LNCAP (cell line): ENCODE measurements at regions not wholly inside any gene's neighbourhood (a gene's known extent, or its start where the extent isn't known, plus 50 kb on each side); places are given as distances from the start of the nearest gene placed in this dataset.

Experiments used
- TF ChIP-seq, protein P1 (sequence below): fragments of 450-650 bp; IDR thresholded peaks from 2 replicates; pipeline ENCODE4 v1.5.1; 2017; ENCODE audit warnings: mild to moderate bottlenecking

DNA sequence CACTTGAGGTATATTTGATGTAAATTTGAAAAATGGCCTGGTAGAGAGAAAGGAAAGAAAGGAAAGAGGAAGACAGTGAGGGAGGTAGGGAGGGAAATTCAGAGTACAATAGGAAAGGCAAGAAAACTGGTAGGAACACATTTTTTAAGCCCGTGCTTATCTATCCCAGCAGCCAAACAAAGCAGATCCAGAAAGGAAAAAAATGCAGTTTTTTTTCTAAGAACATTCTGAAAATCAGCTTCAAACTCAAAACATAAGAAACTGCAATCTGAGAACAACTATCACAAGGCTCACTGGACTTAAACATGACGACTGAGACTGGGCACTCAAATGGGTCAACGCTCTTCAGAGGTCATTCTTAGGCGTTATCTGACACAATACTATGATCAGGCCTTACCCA lies 408.3 kb upstream of the DDI1 start:
- TF ChIP-seq, protein P1, sequence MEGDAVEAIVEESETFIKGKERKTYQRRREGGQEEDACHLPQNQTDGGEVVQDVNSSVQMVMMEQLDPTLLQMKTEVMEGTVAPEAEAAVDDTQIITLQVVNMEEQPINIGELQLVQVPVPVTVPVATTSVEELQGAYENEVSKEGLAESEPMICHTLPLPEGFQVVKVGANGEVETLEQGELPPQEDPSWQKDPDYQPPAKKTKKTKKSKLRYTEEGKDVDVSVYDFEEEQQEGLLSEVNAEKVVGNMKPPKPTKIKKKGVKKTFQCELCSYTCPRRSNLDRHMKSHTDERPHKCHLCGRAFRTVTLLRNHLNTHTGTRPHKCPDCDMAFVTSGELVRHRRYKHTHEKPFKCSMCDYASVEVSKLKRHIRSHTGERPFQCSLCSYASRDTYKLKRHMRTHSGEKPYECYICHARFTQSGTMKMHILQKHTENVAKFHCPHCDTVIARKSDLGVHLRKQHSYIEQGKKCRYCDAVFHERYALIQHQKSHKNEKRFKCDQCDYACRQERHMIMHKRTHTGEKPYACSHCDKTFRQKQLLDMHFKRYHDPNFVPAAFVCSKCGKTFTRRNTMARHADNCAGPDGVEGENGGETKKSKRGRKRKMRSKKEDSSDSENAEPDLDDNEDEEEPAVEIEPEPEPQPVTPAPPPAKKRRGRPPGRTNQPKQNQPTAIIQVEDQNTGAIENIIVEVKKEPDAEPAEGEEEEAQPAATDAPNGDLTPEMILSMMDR, result no peak

DNA sequence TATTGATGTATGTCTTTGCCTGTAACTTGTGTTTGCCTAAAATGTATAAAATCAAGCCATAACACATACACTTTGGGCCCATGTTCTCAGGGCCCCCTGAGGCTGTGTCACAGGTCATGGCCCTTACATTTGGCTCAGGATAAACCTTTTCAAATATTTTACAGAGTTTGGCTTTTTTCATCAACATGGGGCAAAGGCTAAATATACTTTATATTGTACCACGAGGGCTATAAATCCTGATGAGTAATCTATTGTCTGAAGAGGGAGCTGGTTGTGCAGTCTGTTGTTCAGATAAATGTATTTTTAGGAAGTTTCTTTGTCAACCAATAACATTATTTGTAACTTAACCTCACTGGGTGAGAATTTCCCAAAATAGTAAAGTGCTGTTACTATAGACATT lies 404.6 kb upstream of the DDI1 start:
- TF ChIP-seq, protein P1, result no peak

GRCh38 chr11:103633068-103633788 lies 403.2 kb upstream of the DDI1 start:
- TF ChIP-seq, protein P1, result no peak

DNA sequence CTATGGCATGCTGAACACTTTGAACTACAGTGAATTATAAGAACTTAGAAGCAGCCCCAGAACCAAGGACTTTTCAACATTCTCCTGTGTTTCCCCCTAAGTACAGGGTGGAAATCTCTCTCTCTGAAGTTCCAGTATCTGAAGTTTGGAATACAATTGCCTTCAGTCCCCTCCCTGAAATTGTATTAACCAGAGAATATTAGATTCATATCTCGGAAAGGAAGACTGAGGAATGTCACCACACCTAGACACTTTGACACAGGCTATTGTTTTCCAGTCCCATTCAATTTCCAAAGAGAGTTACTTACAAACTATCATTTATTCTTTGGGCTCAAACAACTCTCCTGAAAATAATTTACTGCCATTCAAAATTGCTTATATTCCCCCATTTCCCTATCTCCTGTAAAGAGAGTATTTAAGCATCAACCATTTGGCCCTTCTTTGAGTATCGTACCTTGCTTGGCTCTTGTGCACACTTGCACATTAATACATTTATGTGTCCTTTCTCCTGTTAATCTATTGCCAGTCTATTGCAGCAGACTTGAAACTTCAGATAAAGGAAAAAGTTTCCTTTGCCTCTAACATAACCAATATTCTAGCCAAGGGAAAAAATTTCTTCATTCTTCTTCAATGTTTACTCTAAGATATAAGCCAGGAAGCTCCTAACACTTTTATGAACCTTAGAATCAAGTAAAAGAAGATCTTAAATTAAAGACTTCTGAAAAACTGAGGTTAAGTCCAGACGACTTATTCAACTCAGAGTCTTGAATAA lies 402.4 kb upstream of the DDI1 start:
- TF ChIP-seq, protein P1, result no peak

GRCh38 chr11:103636232-103636631 lies 400.2 kb upstream of the DDI1 start:
- TF ChIP-seq, protein P1, result no peak

DNA sequence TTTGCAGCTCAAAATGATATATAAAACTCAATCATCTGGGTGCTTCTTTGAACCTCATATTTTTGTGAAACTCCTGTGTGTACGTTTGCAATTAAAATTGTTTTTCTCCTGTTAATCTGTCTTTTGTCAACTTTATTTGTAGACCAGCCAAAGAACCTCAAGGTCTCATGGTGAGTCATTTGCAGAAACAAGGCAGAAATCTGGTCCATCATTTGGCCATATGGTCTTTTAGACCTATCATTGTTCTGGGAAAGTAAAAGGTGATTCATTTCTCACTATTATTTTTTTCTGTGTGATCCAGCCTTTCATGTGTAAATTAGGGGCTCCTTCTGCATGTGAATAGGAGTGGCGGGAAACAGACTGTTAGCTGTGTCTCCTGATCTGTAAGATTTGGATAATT lies 399.1 kb upstream of the DDI1 start:
- TF ChIP-seq, protein P1, result no peak

GRCh38 chr11:103637831-103638230 lies 398.6 kb upstream of the DDI1 start:
- TF ChIP-seq, protein P1, result no peak
